Neural progenitor cell (in vitro differentiated cells): ENCODE measurements at regions not wholly inside any gene's neighbourhood (a gene's known extent, or its start where the extent isn't known, plus 50 kb on each side); places are given as distances from the start of the nearest gene placed in this dataset.

Experiments used
- CTCF ChIP-seq: fragments of 200-600 bp; sonication (generic); IDR thresholded peaks from 2 replicates; pipeline ENCODE4 v1.5.1; 2017; ENCODE audit warnings: antibody characterized with exemption, mild to moderate bottlenecking
- EZH2 ChIP-seq: fragments of 200-600 bp; sonication (generic); IDR thresholded peaks from 2 replicates; pipeline ENCODE4 v1.6.1; 2017; ENCODE audit warnings: antibody characterized with exemption, mild to moderate bottlenecking, moderate library complexity
- EZH2phosphoT487 ChIP-seq: fragments of 200-600 bp; sonication (generic); IDR thresholded peaks from 2 replicates; pipeline ENCODE4 v1.6.1; 2017; ENCODE audit warnings: antibody characterized with exemption

- TF ChIP-seq CTCF (no peak), EZH2phosphoT487 (no peak), EZH2 (no peak)
Measured at GRCh38 chrX:43278440-43278839, 377.7 kb upstream of the MAOA start.
